ENCODE measurements at regions not wholly inside any gene's neighbourhood (a gene's known extent, or its start where the extent isn't known, plus 50 kb on each side); places are given as distances from the start of the nearest gene placed in this dataset.

- TF ChIP-seq CTCF (IDR thresholded peaks at IDR 0.05 in 4 of 5, conservative IDR thresholded peaks at IDR 0.05 in 1 of 5) (no peak), POLR2A (IDR thresholded peaks at IDR 0.05) (no peak)
These were observed 208.2 kb downstream of the KIF26A start for GRCh38 chr14:104346608-104347007.
